HG02678 (cell line): ENCODE measurements at regions not wholly inside any gene's neighbourhood (a gene's known extent, or its start where the extent isn't known, plus 50 kb on each side); places are given as distances from the start of the nearest gene placed in this dataset.
"Not testable (repeated sequence)": the region's sequence is repeated elsewhere in the genome, so short reads cannot be mapped to it uniquely, and the experiment has no call there.

Source experiments
- ATAC-seq: cut with Tn5 transposase; IDR thresholded peaks from one replicate; pipeline ENCODE4 v1.9.1; 2021; ENCODE audit warnings: mild to moderate bottlenecking, moderate library complexity; ENCODE audit not compliant: unreplicated experiment

DNA sequence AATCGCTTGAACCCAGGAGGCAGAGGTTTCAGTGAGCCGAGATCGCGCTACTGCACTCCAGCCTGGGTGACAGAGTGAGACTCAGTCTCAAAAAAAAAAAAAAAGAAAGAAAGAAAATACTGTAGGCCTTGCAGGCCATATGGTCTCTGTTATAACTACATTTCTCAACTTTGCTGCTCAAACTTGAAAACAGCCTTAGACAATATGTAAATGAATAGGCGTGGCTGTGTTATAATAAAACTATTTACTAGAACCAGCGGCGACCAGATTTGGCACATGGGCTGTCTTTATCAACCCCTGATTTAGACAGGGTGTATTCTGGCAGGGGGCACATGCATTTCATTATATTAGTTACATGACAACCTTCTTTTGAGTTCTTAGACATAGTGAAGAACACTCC is 130.0 kb downstream of the C9orf152 start:
- ATAC-seq, result no peak

DNA sequence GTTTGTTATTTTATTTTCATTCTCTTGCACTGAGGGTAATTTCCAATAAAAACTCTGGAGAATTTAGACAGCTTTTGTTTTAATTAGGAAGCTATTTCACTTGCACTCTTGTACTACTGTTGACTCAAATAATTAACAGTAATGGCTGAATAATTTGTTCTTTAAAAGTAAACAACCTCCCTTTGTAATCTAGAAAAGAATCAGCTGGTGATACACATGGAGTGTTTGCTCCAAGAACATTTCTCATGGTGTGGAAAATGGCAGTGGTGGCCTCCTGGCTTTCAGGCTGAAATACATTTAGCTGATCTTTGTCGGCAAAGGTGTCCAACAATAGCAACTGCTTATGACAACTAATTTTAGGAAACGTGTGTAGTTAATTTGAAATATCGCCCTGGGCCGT is 129.4 kb downstream of the C9orf152 start:
- no peak for ATAC-seq

DNA sequence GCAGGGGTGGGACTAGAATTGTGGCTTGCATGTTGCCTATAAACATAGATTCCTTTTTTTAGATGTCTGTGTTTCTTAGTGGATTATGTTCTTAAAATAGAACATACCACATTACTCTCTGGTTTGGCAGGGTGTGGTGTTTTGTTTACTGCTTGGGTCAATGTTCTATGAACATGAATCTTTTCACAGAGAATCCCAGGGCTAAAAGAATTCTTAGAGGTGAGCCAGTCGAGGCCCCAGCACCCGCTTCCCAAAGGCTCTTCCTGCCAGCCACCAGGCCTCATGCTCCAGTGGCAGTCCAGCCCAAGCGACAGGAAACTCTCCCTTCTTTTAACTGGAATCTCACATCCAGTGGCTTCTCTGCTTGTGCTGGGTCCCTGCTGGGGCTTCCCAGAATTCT is 126.6 kb downstream of the C9orf152 start:
- ATAC-seq, result no peak

DNA sequence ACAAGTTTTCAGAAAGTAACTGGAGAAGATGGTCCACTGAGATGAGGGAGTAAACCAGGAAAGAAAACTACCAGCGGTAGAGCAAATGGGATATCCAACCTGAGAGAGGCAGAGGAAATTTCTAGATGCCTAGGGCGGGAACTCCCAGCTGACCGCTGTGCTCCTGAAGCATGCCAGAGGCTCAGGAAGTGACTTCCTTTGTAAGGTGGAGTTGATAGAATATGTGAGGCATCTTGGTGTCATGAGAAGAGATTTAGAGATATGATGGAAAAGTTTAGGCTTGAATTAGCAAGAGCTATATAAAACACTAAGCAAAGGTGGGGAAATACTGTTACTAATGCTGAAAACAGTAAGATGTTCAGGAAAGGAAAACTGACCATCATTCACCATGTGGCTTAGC is 124.1 kb downstream of the C9orf152 start:
- no peak for ATAC-seq

DNA sequence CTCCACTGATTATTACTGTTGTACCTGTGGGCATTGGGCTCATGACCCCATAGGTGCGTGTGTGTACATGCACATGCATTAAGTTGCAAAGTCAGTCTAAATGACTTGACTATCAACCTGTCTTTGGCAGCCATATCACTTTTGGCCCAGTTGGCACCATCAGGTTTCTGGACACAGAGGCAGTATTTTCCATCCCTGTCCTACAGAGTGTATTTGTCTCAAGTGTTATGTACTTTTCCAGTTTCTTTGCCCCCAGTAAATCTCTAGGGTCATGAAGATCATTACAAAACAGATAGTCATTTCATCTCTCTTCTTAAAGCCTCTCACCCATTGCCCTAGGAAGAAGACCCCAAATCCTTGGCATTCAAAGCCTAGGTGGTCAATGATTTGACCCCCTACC is 121.4 kb downstream of the C9orf152 start:
- no peak for ATAC-seq

DNA sequence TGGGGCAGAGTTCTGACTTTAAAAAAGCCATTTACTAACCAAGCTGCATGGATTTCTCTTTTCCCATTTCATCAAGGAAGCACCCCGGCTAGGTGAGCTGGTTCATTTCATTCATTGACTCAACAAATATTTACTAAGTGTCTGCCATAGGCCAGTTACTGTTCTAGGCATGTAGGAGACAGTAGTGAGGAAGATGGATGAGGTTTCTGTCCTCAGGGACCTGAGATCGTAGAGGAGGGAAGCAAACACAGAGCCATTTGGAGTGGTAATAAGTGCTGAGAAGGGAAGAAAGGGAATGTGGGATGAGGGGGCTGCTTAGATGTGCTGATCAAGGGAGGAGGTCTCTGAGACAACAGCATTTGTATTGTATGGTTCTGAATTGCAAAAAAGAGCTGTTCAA is 120.4 kb downstream of the C9orf152 start:
- ATAC-seq, result no peak

DNA sequence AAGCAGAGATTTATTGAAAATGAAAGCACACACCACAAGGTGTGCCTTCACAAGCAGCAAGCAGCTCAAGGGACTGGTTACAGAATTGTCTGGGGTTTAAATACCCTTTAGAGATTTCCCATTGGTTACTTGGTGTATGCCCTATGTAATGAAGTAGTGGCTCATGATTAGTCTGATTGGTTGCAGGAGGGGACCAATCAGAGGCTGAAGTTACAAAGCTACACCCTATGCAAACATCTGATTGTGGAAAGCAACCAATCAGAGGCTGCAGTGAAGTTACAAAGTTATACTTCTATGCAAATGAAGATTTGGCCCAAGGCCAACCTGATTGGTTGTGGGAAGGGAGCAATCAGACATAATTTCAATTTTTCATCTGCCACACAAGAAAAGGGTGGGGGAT is 119.9 kb downstream of the C9orf152 start:
- ATAC-seq, result no peak

DNA sequence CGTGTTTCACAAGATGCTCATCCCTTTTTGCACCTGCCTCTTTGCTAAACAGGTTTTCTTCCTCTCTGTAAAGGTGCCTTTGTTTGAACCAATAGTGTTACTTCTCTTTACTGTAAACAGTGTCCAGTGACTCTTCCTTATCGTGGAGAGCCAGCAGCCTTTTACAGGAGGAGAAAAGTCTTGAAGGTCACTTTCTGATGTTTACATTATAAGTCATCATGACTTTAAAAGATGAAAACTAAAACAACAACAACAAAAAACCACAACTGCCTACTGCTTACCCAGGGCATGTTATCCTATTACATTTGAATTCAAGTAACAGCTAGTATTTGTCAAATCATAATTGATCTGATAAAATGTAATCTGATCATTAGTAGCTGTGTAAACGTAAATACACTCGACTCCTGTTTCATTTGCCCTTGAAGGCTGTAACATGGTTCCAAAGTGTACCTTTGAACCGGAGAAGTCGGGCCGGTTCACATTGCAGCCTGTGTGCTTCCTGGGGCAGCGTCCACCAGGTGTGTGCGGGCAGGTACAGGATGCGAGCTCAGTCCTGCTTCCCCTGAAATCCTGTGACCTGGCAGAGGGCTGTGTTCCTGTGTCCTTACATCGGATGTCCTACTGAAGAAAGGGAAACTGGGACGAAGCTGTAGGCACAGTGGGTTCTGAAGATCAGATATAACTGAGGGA is 118.1 kb downstream of the C9orf152 start:
- no peak for ATAC-seq

DNA sequence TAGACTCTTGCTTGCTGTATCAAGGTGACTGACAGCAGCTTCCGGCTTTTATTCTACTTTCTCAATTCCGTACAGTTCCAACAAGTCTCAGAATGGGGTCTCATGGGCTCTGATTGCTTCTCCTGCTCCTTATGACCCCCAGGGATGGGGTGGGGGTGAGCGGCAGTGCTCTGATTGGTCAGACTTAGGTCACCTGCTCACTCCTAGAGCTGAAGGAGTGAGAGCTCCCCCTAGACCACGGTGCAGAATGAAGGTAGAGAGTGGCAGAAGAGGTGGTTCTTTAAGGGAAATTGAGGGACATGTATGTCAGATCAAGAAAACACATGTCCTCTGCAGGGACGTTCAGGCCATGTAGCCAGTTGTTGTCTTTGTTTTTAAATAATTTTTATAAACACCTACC is 115.2 kb downstream of the C9orf152 start:
- no peak for ATAC-seq

DNA sequence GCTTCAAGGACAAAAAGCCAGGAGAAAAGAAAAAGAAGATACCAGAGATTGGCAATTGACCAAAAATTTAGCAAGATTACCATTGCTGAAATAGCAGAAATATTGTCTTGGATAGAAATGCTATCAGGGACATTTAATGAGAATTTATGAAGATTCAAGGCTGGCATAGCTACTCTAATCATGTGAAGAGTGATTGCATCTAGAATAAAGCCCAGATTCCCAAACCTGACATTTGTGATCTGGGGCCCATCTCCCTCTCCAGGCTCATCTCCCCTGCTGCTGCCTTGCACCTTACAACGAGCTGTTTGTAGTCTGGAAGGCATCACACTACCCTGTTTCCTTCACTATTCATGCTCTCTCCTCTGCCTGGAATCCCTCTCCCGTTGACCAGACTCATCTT is 114.5 kb downstream of the C9orf152 start:
- ATAC-seq, result no peak

DNA sequence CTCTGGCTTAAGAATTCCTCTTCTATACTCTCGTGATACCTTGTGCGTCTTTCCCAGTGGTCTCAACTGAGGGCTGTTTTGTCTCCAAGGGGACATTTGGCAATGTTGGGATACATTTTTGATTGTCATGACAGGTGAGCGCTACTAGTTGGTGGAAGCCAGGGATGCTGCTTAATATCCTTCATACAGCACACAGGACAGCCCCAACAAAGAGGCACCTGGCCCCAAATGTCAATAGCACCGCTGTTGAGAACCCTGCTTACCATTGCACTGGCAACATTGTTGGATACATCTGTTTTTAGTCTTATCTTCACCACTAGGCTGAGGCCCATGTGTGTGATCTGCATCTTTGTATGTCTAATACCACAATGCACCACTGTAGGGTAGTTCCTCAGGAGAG is 114.1 kb downstream of the C9orf152 start:
- no peak for ATAC-seq

DNA sequence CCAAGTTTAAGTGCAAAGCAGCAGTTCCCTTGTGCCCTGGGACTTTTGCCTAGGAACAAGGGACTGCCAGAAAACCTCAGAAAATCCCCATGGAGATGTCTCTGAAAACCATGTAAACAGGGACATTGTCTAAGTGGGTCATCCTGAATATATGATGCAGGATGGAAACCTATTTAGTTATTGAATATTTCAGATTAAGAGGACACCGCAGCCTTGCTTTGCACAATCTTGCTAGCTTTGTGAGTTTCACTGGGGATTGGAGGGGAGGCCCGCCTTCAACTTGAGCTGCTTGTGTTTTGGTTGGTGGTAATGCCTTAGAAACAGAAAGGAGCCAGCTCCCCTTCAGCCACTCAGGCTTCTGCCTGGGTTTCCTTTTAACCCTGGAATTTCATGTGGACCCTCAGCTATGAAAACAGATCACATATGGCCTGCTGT is 112.8 kb downstream of the C9orf152 start:
- no peak for ATAC-seq

DNA sequence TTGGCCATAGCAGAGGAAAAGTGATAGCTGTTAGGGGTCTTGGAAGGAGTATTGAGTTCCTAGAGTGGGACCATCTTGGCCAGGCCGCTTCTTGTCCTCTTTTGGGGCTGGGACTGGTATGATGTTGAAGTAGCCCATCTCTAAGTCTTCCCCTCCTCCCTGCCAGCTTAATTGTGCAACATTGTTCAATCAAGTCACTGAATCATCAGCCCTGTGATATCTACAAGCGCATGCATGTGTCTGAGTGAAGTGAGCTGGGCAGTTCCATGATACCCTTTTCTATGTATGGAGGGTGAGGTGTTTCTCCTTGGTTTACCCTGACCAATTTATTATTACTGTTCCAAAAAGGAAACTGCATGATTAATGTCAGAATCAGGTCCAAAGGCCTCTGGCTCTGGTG is 112.2 kb downstream of the C9orf152 start:
- no peak for ATAC-seq

DNA sequence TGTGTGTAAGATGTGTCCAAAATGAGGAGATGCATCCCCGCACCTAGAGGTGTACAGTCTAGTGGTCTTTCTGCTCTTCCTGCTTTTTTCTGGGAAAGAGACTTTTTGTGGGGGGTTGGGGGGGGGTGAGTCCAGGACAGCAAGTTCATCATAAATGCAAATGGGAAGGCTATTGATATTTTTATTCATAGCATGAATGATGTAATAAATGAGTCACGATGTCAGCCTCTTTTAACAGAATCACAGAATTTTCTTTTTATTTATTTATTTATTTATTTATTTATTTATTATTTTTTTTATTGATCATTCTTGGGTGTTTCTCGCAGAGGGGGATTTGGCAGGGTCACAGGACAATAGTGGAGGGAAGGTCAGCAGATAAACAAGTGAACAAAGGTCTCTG is 111.3 kb downstream of the C9orf152 start:
- not testable (repeated sequence) for ATAC-seq

DNA sequence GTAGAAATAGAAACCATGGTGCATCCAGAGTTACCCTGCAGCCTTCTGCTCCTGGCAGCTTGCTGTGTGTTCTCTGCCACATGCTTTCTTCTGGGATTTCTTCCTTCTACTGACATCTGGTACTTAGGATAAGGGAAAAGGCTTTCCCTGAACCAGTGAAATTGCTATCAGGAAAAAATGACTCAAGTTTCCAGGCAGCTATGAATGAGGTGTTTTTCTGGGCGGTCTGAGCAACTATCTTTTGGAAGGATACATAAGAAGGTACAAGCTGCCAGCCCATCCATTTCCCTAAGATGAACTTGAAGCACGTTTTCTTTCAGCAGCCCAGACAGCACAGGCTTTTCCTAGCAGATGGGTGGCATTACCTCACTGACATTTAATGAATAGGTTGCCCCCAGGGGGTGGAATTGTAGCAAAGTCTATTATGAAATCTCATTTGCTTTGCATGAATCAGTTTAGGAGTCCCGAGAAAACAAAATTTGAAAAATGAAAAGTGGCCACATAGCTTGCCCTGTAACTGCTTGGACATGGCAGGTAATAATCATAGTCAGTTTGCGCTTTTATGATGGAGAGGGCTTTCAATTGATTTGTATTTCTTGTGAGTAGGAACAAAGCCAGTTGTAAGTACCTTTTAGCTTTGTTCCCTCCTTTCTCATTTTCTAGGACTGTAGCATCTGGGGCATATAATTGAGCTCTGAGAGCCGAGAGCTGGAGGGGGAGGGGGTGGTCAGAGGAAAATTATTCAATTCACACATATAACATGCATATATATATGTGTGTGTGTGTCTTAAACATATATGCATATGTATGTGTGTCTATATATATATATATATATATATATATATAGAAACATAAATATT is 108.5 kb downstream of the C9orf152 start:
- no peak for ATAC-seq

DNA sequence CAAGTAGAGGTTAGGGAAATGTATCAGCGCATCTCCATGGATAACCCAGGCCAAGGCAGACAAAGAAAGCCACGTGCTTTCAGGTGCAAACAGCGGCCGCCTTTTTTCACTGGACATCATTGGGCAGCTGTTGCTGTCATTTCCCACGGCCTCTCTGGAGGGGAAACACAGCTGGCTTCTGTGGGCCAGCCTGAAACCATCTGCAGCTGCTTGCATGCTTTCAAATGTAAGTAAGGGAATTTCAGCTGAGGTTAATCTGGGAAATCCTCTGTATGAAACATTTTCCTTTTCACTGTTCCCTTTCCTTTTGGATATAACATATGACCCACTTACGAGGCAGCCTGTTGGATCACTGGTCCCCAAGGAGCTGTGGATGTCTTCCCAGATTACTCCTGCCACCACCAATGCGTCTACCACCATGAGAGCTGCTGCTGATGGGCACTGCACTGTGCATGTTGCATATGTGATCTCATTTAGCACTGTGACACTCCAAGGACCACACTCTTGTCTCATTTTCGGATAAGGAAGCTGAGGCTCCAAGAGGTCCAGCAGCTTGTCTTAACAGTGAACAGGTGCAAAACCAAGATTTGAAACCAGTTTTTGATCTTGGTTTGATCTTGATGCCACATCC is 106.3 kb downstream of the C9orf152 start:
- peak; percentile 86 for ATAC-seq

DNA sequence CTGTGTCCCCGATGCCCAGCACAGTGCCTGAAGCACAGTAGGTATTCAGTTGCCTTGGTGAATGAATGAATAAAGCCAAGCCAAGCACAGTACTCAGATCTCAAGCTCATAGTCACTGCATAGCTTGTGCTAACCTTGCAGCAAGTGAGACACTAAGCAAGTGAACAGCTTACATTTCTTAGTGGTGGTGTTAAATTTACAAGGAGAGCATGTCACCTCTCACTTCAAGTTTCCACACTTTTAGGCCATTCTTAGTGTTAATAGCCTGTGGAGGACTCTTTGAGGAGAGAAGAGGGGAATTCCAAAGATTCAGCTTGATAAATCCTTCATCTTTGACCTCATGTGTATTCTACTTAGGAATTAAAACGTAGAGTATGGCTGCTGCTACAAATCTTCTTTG is 104.7 kb downstream of the C9orf152 start:
- no peak for ATAC-seq

DNA sequence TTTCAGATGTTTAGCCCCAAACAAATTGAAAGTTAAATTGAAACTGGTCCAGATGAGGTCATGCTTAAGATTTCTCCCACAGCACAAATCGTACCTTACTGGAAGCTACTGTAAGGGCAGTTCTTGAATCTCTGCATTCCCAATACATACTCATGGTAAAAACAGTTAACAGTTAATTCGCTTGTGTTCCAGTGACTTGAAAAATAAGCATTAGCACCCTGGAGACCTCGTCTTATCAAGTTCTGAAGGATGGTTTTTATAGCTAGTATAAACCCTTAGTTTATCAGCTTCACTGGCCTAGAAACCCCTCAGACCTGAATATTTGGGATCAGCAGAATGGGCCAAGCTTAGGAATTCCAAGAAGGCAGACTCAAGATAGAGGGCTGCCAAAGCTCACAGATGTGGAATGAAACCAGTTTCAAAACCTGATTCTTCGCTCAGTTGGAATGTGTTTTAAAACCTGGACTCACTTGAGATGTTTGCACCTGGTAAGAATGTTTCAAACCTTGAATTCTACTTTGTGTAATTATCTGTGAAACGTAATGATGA is 103.6 kb downstream of the C9orf152 start:
- no peak for ATAC-seq

DNA sequence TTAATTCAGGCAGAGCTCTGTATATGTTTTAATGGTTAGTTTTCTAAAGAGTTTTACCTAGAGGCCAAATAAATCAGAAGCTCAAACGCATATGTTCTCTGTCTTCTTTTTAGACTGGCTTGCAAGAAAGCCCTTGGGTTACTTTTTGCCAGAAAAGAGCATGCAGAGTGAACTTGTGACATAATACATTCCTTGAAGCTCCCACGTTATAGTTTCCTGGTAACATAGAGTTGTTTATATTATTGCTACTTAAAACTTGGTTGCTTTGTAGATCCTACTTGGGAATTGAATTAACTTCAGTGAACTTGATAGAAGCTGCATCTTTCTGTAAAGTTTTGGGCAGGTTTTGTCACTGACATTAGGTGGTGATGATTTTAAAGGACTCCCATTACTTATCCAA is 102.9 kb downstream of the C9orf152 start:
- no peak for ATAC-seq

DNA sequence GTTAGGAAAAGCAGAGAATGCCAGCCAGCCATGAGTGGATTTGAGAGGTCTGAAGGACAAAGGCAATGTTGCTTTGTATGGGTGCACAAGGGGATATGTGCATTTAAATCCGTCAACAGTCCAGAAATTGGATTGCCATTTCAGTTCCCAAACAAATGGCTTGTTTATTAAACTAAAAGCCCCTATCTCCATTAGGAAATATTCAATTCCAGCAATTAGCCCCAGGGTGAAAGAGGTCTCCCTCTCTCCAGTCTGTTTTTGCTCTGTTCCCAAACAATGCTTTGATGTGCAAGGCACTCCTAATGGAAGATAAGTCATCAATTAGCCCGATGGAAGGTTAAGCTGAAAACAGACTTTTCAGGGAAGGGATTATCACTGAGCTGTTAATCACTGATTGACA is 101.3 kb downstream of the C9orf152 start:
- ATAC-seq, result no peak

DNA sequence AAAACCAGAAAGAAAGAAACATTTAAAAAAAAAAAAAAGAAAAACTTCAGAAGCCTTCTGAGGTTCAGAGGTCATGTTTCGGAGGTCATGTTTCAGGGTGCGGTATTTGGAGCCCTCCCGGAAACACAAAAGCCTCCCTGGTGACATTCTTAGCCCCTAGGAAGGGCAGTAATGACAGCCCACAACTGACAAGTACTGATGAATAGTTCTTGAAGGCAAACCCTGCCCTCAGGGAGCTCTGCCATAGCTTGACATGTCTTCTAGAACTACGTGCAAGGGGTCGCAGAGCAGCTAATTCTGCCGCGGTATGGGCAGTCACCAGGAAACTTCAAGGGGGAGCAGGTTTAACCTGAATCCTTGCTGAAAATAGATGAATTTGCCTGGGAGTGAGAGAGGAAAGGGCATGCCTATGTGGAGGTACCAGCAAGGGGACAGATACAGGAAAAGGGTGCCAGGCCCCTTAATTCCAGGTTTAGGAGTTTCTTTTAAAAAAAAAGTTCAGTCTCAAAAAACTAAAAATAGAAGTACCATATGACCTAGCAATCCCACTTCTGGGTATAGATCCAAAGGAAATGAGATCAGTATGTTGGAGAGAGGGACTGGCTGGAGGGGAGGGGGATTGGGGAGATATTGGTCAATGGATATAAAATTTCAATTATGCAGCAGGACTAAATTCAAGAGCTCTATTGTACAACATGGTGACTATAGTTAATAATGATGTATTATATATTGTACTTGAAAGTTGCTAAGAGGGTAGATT is 98.4 kb downstream of the C9orf152 start:
- ATAC-seq, result peak; percentile 10
